SK-N-SH (cell line): ENCODE measurements at regions not wholly inside any gene's neighbourhood (a gene's known extent, or its start where the extent isn't known, plus 50 kb on each side); places are given as distances from the start of the nearest gene placed in this dataset.
A peak's percentile ranks its signal among the peaks of the same experiment; 100 is the strongest.

Source experiments
- CTCF ChIA-PET: fragments of 300-600, 350-600 bp; formaldehyde crosslinking; extraction: SDS; loops from one replicate; lab custom pipeline; 2021; lab: Yijun Ruan, JAX
- POLR2A ChIA-PET: fragments of 350-600 bp; sonication (Branson Sonifier 250); formaldehyde crosslinking; extraction: SDS; loops from one replicate; lab custom pipeline; 2020; ENCODE audit warnings: antibody characterized with exemption, inconsistent platforms; lab: Yijun Ruan, JAX
- DNase-seq: peaks from one replicate; pipeline ENCODE4 v3.0.0; 2012
- H2AFZ ChIP-seq: fragments of 200-600 bp; sonication (generic); 2 replicates; pipeline ENCODE4 v1.8.1; 2016; ENCODE audit warnings: antibody characterized with exemption, mild to moderate bottlenecking, low read depth
- H3F3A ChIP-seq: fragments of 200-600 bp; sonication (generic); replicated peaks from 2 replicates; pipeline ENCODE3; 2016; ENCODE audit warnings: antibody characterized with exemption, mild to moderate bottlenecking; ENCODE audit not compliant: insufficient read depth
- H3K27ac ChIP-seq, 2 experiments: fragments of 200-500 bp in 1 of 2; fragments of 200-600 bp in 1 of 2; sonication (Bioruptor generic) in 1 of 2; sonication (generic), shearing (Covaris generic) in 1 of 2; 2 replicates each; pipeline versions ENCODE4 v1.5.1 to v1.6.1; 2014 to 2016; ENCODE audit warnings: low read depth in 2 of 2, inconsistent platforms in 1 of 2, low read length in 1 of 2, mild to moderate bottlenecking in 1 of 2, mixed read lengths in 1 of 2
- H3K27me3 ChIP-seq: fragments of 200-600 bp; sonication (generic), shearing (Covaris generic); 2 replicates; pipeline ENCODE4 v1.6.1; 2016; ENCODE audit warnings: mixed run types; ENCODE audit not compliant: insufficient read depth
- H3K36me3 ChIP-seq, 2 experiments: fragments of 200-500 bp in 1 of 2; fragments of 200-600 bp in 1 of 2; sonication (Bioruptor generic) in 1 of 2; sonication (generic) in 1 of 2; replicated peaks in 1 of 2; 2 replicates each; pipeline versions ENCODE3 to v1.5.1; 2014 to 2016; ENCODE audit warnings: low read length in 1 of 2, mild to moderate bottlenecking in 1 of 2; ENCODE audit not compliant: insufficient read depth in 2 of 2, control insufficient read depth in 1 of 2
- H3K4me1 ChIP-seq, 2 experiments: fragments of 200-500 bp in 1 of 2; fragments of 200-600 bp in 1 of 2; sonication (Bioruptor generic) in 1 of 2; sonication (generic), shearing (Covaris generic) in 1 of 2; 2 replicates each; pipeline versions ENCODE4 v1.5.1 to v1.6.1; 2014 to 2016; ENCODE audit warnings: low read depth in 1 of 2, low read length in 1 of 2, mixed run types in 1 of 2; ENCODE audit not compliant: insufficient read depth in 2 of 2, control insufficient read depth in 1 of 2
- H3K4me2 ChIP-seq: fragments of 200-600 bp; sonication (generic), shearing (Covaris generic); 2 replicates; pipeline ENCODE4 v1.6.1; 2017; ENCODE audit warnings: mixed run types
- H3K4me3 ChIP-seq, 2 experiments: fragments of 200-500 bp in 1 of 2; fragments of 200-600 bp in 1 of 2; sonication (Bioruptor generic) in 1 of 2; sonication (generic), shearing (Covaris generic) in 1 of 2; 2 replicates each; pipeline versions ENCODE4 v1.5.1 to v1.8.1; 2014 to 2016; ENCODE audit warnings: low read depth in 2 of 2, inconsistent platforms in 1 of 2, low read length in 1 of 2, mild to moderate bottlenecking in 1 of 2, mixed read lengths in 1 of 2, moderate library complexity in 1 of 2
- H3K79me2 ChIP-seq: fragments of 200-600 bp; sonication (generic); 2 replicates; pipeline ENCODE4 v1.8.1; 2017; ENCODE audit warnings: mild to moderate bottlenecking; ENCODE audit not compliant: insufficient read depth
- H3K9ac ChIP-seq: fragments of 200-600 bp; sonication (generic); 2 replicates; pipeline ENCODE4 v1.6.1; 2017; ENCODE audit warnings: mixed run types
- H3K9me2 ChIP-seq: fragments of 200-600 bp; sonication (generic); 2 replicates; pipeline ENCODE4 v1.6.1; 2017; ENCODE audit warnings: mixed run types
- H3K9me3 ChIP-seq: fragments of 200-600 bp; sonication (generic); 2 replicates; pipeline ENCODE4 v1.6.1; 2017; ENCODE audit warnings: mixed run types, mild to moderate bottlenecking, moderate library complexity
- H4K20me1 ChIP-seq: fragments of 200-600 bp; sonication (generic); 2 replicates; pipeline ENCODE4 v1.6.1; 2017; ENCODE audit warnings: mild to moderate bottlenecking, mixed run types; ENCODE audit not compliant: insufficient read depth
- CHD2 ChIP-seq: fragments of 150-350 bp; IDR thresholded peaks from 2 replicates; pipeline ENCODE4 v1.6.1; 2018; ENCODE audit warnings: low read length; ENCODE audit not compliant: partially characterized antibody
- ELF1 ChIP-seq: IDR thresholded peaks from 2 replicates; pipeline ENCODE4 v1.4.0; 2012
- EZH2phosphoT487 ChIP-seq: fragments of 200-600 bp; sonication (generic); IDR thresholded peaks from 2 replicates; pipeline ENCODE4 v1.6.1; 2017; ENCODE audit warnings: low read depth, mixed run types, mild to moderate bottlenecking, antibody characterized with exemption, moderate library complexity, borderline replicate concordance
- FOSL2 ChIP-seq: IDR thresholded peaks from 2 replicates; pipeline ENCODE4 v1.4.0; 2012; ENCODE audit warnings: low read depth, mild to moderate bottlenecking, moderate library complexity, borderline replicate concordance
- FOXJ3 ChIP-seq: sonication (generic); formaldehyde crosslinking; IDR thresholded peaks from 2 replicates; pipeline ENCODE4 v1.5.1; 2020; ENCODE audit warnings: mild to moderate bottlenecking, missing genetic modification reagents
- GABPA ChIP-seq: IDR thresholded peaks from 2 replicates; pipeline ENCODE4 v1.4.0; 2012; ENCODE audit warnings: low read depth, mild to moderate bottlenecking
- GATA2 ChIP-seq: sonication (generic); formaldehyde crosslinking; IDR thresholded peaks from 2 replicates; pipeline ENCODE4 v1.5.0; 2020; ENCODE audit warnings: mild to moderate bottlenecking, missing genetic modification reagents
- JUND ChIP-seq: IDR thresholded peaks from 2 replicates; pipeline ENCODE4 v1.4.0; 2012
- MEF2A ChIP-seq: IDR thresholded peaks from 2 replicates; pipeline ENCODE4 v1.4.0; 2012; ENCODE audit warnings: low read depth, borderline replicate concordance
- MXI1 ChIP-seq: IDR thresholded peaks from 2 replicates; pipeline ENCODE4 v1.6.1; 2012; ENCODE audit warnings: mild to moderate bottlenecking, low read depth, low read length, improper control_type of control experiment
- NFIC ChIP-seq: IDR thresholded peaks from 2 replicates; pipeline ENCODE4 v1.4.0; 2012; ENCODE audit warnings: borderline replicate concordance
- NRF1 ChIP-seq: IDR thresholded peaks from 2 replicates; pipeline ENCODE4 v1.6.1; 2012; ENCODE audit warnings: low read depth, mild to moderate bottlenecking, low read length
- PBX3 ChIP-seq: IDR thresholded peaks from 2 replicates; pipeline ENCODE4; 2012
- SIN3A ChIP-seq: IDR thresholded peaks from 2 replicates; pipeline ENCODE4 v1.6.1; 2012; ENCODE audit warnings: low read depth, mild to moderate bottlenecking, low read length, moderate library complexity, borderline replicate concordance
- SMC3 ChIP-seq: IDR thresholded peaks from 2 replicates; pipeline ENCODE4 v1.6.1; 2012; ENCODE audit warnings: low read depth, low read length, improper control_type of control experiment
- TCF12 ChIP-seq: IDR thresholded peaks from 2 replicates; pipeline ENCODE4 v1.4.0; 2012
- TEAD4 ChIP-seq: IDR thresholded peaks from 2 replicates; pipeline ENCODE4 v1.4.0; 2012; ENCODE audit warnings: mild to moderate bottlenecking, borderline replicate concordance; ENCODE audit not compliant: insufficient read depth
- WGBS: methylation state at CpG from one replicate; pipeline ENCODE4 v1.1.6; 2017; ENCODE audit warnings: low lambda C conversion rate; 5-methylcytosine and 5-hydroxymethylcytosine counted together
- TF ChIP-seq, protein P1 (sequence below): fragments of 150-350 bp; IDR thresholded peaks from 2 replicates; pipeline ENCODE4 v1.6.1; 2016; ENCODE audit warnings: mild to moderate bottlenecking, low read depth, low read length
- TF ChIP-seq, protein P2 (sequence below): IDR thresholded peaks from 2 replicates; pipeline ENCODE4 v1.4.0; 2012; ENCODE audit warnings: low read depth

DNA sequence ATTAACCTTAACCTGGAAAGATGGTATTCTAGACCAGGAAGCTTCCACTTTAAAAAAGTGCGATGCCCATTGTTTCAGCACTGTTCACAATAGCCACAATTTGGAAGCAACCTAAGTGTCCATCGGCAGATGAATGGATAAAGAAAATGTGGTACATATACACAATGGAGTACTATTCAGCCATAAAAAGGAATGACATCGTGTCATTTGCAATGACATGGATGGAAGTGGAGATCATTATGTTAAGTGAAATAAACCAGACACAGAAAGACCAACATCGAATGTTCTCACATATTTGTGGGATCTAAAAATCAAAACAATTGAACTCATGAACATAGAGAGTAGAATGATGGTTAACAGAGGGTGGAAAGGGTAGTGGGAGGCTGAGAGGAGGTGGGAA, 94.2 kb downstream of the NR2F2 start:
- no peak overlapping the region for H3K4me3 ChIP-seq
- no peaks in the 10 kb centered on the region for H3F3A ChIP-seq
- no peak overlapping the region for H2AFZ ChIP-seq
- no peaks in the 10 kb centered on the region for H4K20me1 ChIP-seq
- no peak overlapping the region for H3K27ac ChIP-seq
- no peaks in the 10 kb centered on the region for H3K79me2 ChIP-seq
- TF ChIP-seq NRF1 (no peak), GATA2 (CRISPR knock-in tag) (no peak), MXI1 (no peak), FOSL2 (no peak), GABPA (no peak), EZH2phosphoT487 (no peak), NFIC (no peak), FOXJ3 (CRISPR knock-in tag) (no peak), ELF1 (no peak), PBX3 (no peak), TCF12 (no peak), MEF2A (no peak), CHD2 (no peak), JUND (no peak), SMC3 (no peak), SIN3A (no peak)
- TF ChIP-seq, protein P1, sequence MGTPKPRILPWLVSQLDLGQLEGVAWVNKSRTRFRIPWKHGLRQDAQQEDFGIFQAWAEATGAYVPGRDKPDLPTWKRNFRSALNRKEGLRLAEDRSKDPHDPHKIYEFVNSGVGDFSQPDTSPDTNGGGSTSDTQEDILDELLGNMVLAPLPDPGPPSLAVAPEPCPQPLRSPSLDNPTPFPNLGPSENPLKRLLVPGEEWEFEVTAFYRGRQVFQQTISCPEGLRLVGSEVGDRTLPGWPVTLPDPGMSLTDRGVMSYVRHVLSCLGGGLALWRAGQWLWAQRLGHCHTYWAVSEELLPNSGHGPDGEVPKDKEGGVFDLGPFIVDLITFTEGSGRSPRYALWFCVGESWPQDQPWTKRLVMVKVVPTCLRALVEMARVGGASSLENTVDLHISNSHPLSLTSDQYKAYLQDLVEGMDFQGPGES: no peak
- TF ChIP-seq, protein P2, sequence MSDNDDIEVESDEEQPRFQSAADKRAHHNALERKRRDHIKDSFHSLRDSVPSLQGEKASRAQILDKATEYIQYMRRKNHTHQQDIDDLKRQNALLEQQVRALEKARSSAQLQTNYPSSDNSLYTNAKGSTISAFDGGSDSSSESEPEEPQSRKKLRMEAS: no peak
- no peak overlapping the region for H3K9ac ChIP-seq
- H3K9me2 ChIP-seq: no peaks in the 10 kb centered on the region
- H3K9me3 ChIP-seq: no peaks in the 10 kb centered on the region
- H3K27me3 ChIP-seq: 0 out of 2 replicates have a peak, but pooled peaks cover 3% of the 10 kb centered on the region
- DNase-seq: no peak
- H3K4me1 ChIP-seq: no peaks in the 10 kb centered on the region
- ChIA-PET CTCF (no interaction called here), POLR2A (no interaction called here)
- WGBS: 27% methylated on average over 4 of the region's 4 CpGs
- H3K36me3 ChIP-seq: no peaks in the 10 kb centered on the region
- no peak overlapping the region for H3K4me2 ChIP-seq

DNA sequence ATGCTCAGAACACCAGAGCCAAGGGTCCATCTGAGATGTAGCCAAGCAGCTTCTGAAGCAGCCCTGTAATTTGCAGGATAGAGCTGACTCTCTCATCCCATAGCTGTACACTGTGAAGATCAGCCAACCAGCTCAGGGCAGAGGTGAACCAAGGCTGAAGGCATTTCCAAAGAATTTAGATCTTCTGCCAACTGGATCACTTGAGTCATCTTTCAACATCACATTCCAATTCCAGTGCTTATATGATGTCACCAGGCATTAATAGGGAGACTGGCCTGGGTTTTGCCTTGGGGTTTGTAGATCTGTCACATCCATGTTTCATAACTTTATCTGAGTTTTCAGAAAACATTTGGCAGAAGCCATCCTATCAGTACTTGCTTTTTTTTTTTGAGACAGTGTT, 98.2 kb downstream of the NR2F2 start:
- no peak for TF ChIP-seq GATA2 (CRISPR knock-in tag)
- TF ChIP-seq TEAD4: no peak
- 0 out of 2 replicates have a peak, but pooled peaks have one; percentile 15 for TF ChIP-seq FOSL2
- TF ChIP-seq SIN3A: no peak
- peak; percentile 28; the same call in 1 of the 2 replicates for TF ChIP-seq NFIC
- no peak for TF ChIP-seq JUND
- Histone ChIP-seq H3K36me3 (no peaks in the 10 kb centered on the region), H3F3A (no peaks in the 10 kb centered on the region), H3K27me3 (no peaks in the 10 kb centered on the region), H3K9me3 (no peaks in the 10 kb centered on the region), H2AFZ (no peak overlapping the region), H4K20me1 (no peaks in the 10 kb centered on the region), H3K27ac (no peak overlapping the region), H3K4me1 (no peaks in the 10 kb centered on the region), H3K9ac (no peak overlapping the region), H3K79me2 (no peaks in the 10 kb centered on the region), H3K4me2 (no peak overlapping the region), H3K9me2 (no peaks in the 10 kb centered on the region), H3K4me3 (no peak overlapping the region)
- POLR2A ChIA-PET: no interaction called here
- DNase-seq: no peak
- CTCF ChIA-PET: no interaction called here
